ENCODE measurements at regions not wholly inside any gene's neighbourhood (a gene's known extent, or its start where the extent isn't known, plus 50 kb on each side); places are given as distances from the start of the nearest gene placed in this dataset.

DNA sequence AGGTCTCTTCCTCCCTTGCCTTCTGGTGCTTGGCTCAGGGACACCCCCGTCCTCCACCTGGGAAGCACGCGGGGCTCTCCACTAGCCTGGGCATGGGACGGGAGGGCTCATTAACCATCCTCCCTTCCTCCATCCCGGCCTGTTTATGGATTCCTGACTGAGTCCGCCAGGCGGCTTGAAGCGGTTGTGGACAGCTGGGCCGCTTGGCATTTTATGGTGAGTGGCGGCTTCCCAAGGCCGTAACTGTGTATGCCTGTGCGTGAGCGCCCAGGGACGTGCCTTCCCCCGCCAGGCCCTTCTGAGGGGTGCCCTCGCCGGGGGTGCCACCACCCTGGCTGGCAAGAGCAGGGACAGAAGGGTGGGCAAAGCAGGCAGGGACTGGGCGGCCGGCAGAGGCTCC, 202.8 kb downstream of the URI1 start:
- TF ChIP-seq, protein P1, sequence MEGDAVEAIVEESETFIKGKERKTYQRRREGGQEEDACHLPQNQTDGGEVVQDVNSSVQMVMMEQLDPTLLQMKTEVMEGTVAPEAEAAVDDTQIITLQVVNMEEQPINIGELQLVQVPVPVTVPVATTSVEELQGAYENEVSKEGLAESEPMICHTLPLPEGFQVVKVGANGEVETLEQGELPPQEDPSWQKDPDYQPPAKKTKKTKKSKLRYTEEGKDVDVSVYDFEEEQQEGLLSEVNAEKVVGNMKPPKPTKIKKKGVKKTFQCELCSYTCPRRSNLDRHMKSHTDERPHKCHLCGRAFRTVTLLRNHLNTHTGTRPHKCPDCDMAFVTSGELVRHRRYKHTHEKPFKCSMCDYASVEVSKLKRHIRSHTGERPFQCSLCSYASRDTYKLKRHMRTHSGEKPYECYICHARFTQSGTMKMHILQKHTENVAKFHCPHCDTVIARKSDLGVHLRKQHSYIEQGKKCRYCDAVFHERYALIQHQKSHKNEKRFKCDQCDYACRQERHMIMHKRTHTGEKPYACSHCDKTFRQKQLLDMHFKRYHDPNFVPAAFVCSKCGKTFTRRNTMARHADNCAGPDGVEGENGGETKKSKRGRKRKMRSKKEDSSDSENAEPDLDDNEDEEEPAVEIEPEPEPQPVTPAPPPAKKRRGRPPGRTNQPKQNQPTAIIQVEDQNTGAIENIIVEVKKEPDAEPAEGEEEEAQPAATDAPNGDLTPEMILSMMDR (IDR thresholded peaks at IDR 0.05) = no peak
- no peak for TF ChIP-seq POLR2A (IDR thresholded peaks at IDR 0.05)
